Hepatocyte (in vitro differentiated cells): ENCODE measurements at regions not wholly inside any gene's neighbourhood (a gene's known extent, or its start where the extent isn't known, plus 50 kb on each side); places are given as distances from the start of the nearest gene placed in this dataset.

Experiments used
- DNase-seq: peaks from one replicate; pipeline ENCODE4 v3.0.0-alpha.2; 2016; ENCODE audit warnings: low spot score
- H2AFZ ChIP-seq: fragments of 200-600 bp; sonication (generic); 2 replicates; pipeline ENCODE4 v1.6.0; 2016; ENCODE audit warnings: antibody characterized with exemption, mild to moderate bottlenecking
- H3K27ac ChIP-seq: fragments of 200-600 bp; sonication (generic); 2 replicates; pipeline ENCODE4 v1.5.1; 2016; ENCODE audit warnings: mild to moderate bottlenecking
- H3K27me3 ChIP-seq: fragments of 200-600 bp; sonication (generic); 2 replicates; pipeline ENCODE4 v1.6.1; 2016
- H3K36me3 ChIP-seq: fragments of 200-600 bp; sonication (generic); replicated peaks from 2 replicates; pipeline ENCODE4 v1.5.1; 2016; ENCODE audit warnings: low read depth; ENCODE audit not compliant: insufficient read depth
- H3K4me1 ChIP-seq: fragments of 200-600 bp; sonication (generic); 2 replicates; pipeline ENCODE4 v1.5.1; 2016; ENCODE audit warnings: mild to moderate bottlenecking, moderate library complexity; ENCODE audit not compliant: insufficient read depth
- H3K4me2 ChIP-seq: fragments of 200-600 bp; sonication (generic); 2 replicates; pipeline ENCODE4 v1.6.0; 2016
- H3K4me3 ChIP-seq: fragments of 200-600 bp; sonication (generic); 2 replicates; pipeline ENCODE4 v1.5.1; 2016; ENCODE audit warnings: mild to moderate bottlenecking
- H3K79me2 ChIP-seq: fragments of 200-600 bp; sonication (generic); 2 replicates; pipeline ENCODE4 v1.6.0; 2017; ENCODE audit warnings: mild to moderate bottlenecking
- H3K9me2 ChIP-seq: fragments of 200-600 bp; sonication (generic); replicated peaks from 2 replicates; pipeline ENCODE4 v1.6.0; 2017; ENCODE audit warnings: mild to moderate bottlenecking; ENCODE audit not compliant: insufficient read depth
- H3K9me3 ChIP-seq: fragments of 200-600 bp; sonication (generic); 2 replicates; pipeline ENCODE4 v1.5.1; 2016; ENCODE audit warnings: low read depth, mild to moderate bottlenecking
- H4K20me1 ChIP-seq: fragments of 200-600 bp; sonication (generic); 2 replicates; pipeline ENCODE4 v1.6.0; 2016; ENCODE audit warnings: mild to moderate bottlenecking; ENCODE audit not compliant: insufficient read depth, poor library complexity, severe bottlenecking
- CTCF ChIP-seq: fragments of 200-600 bp; sonication (generic); IDR thresholded peaks from 2 replicates; pipeline ENCODE4 v1.5.1; 2016; ENCODE audit warnings: antibody characterized with exemption, mild to moderate bottlenecking; ENCODE audit not compliant: poor library complexity
- EZH2 ChIP-seq: fragments of 200-600 bp; sonication (generic); IDR thresholded peaks from 2 replicates; pipeline ENCODE4 v1.6.1; 2016; ENCODE audit warnings: antibody characterized with exemption, mild to moderate bottlenecking, borderline replicate concordance
- EZH2phosphoT487 ChIP-seq: fragments of 200-600 bp; sonication (generic); IDR thresholded peaks from one replicate; pipeline ENCODE4 v1.6.1; 2018; ENCODE audit warnings: antibody characterized with exemption, mild to moderate bottlenecking, low read depth, moderate library complexity; ENCODE audit not compliant: unreplicated experiment, severe bottlenecking
- WGBS: methylation state at CpG from one replicate; pipeline ENCODE4 v1.1.6; 2016; ENCODE audit warnings: low lambda C conversion rate; ENCODE audit errors: missing lambda C conversion rate; 5-methylcytosine and 5-hydroxymethylcytosine counted together

- no peaks in the 10 kb centered on the region for H4K20me1 ChIP-seq
- no peaks in the 10 kb centered on the region for H3K79me2 ChIP-seq
- no peak overlapping the region for H2AFZ ChIP-seq
- H3K27me3 ChIP-seq = no peaks in the 10 kb centered on the region
- no peaks in the 10 kb centered on the region for H3K9me2 ChIP-seq
- no peaks in the 10 kb centered on the region for H3K36me3 ChIP-seq
- no peak overlapping the region for H3K27ac ChIP-seq
- TF ChIP-seq EZH2 = no peak
- TF ChIP-seq EZH2phosphoT487 = no peak
- no peak for TF ChIP-seq CTCF
- H3K4me1 ChIP-seq = peaks cover 9% of the 10 kb centered on the region
- WGBS = 81% methylated on average over 5 of the region's 5 CpGs
- DNase-seq = no peak
- no peaks in the 10 kb centered on the region for H3K9me3 ChIP-seq
- no peak overlapping the region for H3K4me3 ChIP-seq
- no peak overlapping the region for H3K4me2 ChIP-seq
Observed at GRCh38 chr21:16590186-16590585, 860.4 kb downstream of the USP25 start.

- H4K20me1 ChIP-seq = no peaks in the 10 kb centered on the region
- H2AFZ ChIP-seq = no peak overlapping the region
- no peaks in the 10 kb centered on the region for H3K36me3 ChIP-seq
- no peak overlapping the region for H3K4me3 ChIP-seq
- no peaks in the 10 kb centered on the region for H3K27me3 ChIP-seq
- H3K4me1 ChIP-seq = peaks cover 9% of the 10 kb centered on the region
- no peaks in the 10 kb centered on the region for H3K9me2 ChIP-seq
- no peaks in the 10 kb centered on the region for H3K79me2 ChIP-seq
- no peak overlapping the region for H3K4me2 ChIP-seq
- 60% methylated on average over 5 of the region's 5 CpGs for WGBS
- H3K9me3 ChIP-seq = no peaks in the 10 kb centered on the region
- TF ChIP-seq CTCF (no peak), EZH2 (no peak), EZH2phosphoT487 (no peak)
- H3K27ac ChIP-seq = no peak overlapping the region
- DNase-seq = no peak
Observed at GRCh38 chr21:16590641-16591292, 861.0 kb downstream of the USP25 start.

GRCh38 chr21:16592381-16592780 is 862.6 kb downstream of the USP25 start:
- no peak for DNase-seq
- Histone ChIP-seq H4K20me1 (no peaks in the 10 kb centered on the region), H3K79me2 (no peaks in the 10 kb centered on the region), H3K36me3 (no peaks in the 10 kb centered on the region), H3K27ac (no peak overlapping the region), H2AFZ (no peak overlapping the region), H3K4me3 (no peak overlapping the region), H3K4me1 (peaks cover 7% of the 10 kb centered on the region), H3K27me3 (no peaks in the 10 kb centered on the region), H3K9me3 (no peaks in the 10 kb centered on the region), H3K4me2 (no peak overlapping the region), H3K9me2 (no peaks in the 10 kb centered on the region)
- TF ChIP-seq EZH2phosphoT487 (no peak), EZH2 (no peak), CTCF (no peak)
- WGBS = 70% methylated on average over 5 of the region's 5 CpGs
